Anterior cingulate cortex (tissue), 58 donors: ENCODE measurements at regions not wholly inside any gene's neighbourhood (a gene's known extent, or its start where the extent isn't known, plus 50 kb on each side); places are given as distances from the start of the nearest gene placed in this dataset.
A peak's percentile ranks its signal among the peaks of the same experiment; 100 is the strongest.
"Not testable (repeated sequence)": the region's sequence is repeated elsewhere in the genome, so short reads cannot be mapped to it uniquely, and the experiment has no call there.

Source experiments
- DNase-seq, 58 donors: peaks; one replicate each; lab custom pipeline; 2025; lab: John Stamatoyannopoulos, UW

DNA sequence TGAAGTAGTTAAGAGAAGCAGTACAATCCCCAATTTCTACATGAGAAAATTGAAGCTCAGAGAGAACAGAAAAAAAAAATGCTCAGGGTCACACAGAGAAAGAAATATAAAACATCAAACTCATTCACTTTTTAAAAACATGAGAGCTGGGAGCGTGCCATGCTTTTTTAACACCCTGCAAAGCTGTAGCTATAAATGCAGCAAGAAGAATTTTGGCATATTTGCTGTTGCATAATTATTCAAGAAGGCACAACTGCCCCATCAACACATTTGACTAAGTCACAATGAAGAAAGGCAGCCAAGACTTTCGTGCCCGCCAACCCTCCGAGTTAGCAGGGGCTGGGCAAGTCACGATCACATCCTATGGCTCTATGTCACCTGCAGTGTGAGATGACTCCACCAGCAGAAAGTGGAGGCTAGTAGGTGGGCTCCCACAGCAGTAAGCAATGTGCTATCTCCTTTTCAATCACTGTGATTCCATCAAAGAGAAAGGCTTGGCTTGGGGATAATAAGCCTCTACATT is 214.8 kb downstream of the DHX15 start:
- peak in 19 of 58 donors; percentile 2 to 60 (median 18) for DNase-seq

GRCh38 chr4:24368801-24369200 is 215.6 kb downstream of the DHX15 start:
- no peak for DNase-seq

GRCh38 chr4:24364852-24365251 is 219.5 kb downstream of the DHX15 start:
- no peak for DNase-seq

DNA sequence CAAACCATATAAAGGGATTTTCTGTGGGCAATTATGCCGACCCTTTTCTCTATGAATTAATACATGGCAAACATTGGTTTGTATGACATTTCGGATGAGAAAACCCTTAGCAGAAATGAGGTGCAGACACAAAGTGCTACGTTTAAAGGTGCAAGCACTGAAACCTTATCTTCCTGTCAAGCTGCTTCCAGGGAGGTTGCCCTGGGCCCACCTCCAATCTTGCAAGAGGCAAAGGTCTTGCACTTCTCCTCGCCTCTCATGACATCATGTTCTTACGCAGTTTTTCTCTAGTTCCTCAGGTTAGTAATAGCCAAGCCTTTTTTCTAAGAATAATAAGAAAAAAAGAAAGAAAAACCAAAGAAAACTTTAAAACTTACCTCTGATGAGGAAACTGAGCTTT is 220.1 kb downstream of the DHX15 start:
- DNase-seq: no peak

DNA sequence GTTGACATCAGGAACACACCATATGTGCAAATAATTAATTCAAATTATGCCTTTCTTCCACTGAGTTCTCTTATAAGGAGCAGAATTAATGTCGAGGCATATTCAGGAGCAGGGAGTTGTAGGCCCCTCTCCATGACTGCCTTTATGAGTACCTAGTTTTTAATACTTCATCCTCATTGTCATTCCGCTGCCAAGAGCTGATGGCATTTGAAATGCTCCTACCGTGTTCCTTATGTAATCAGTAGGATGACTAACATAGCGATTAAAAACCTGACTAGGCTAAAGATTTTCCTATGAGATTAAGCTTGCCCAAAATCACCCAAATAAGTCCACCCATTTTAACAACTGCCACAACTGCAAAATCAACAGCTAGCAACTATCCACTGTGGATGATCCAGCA is 220.6 kb downstream of the DHX15 start:
- DNase-seq: no peak

- no peak for DNase-seq
Observed at GRCh38 chr4:24352112-24352511, 232.2 kb downstream of the DHX15 start.

GRCh38 chr4:24349168-24349996 is 235.0 kb downstream of the DHX15 start:
- DNase-seq: not testable (repeated sequence)

DNA sequence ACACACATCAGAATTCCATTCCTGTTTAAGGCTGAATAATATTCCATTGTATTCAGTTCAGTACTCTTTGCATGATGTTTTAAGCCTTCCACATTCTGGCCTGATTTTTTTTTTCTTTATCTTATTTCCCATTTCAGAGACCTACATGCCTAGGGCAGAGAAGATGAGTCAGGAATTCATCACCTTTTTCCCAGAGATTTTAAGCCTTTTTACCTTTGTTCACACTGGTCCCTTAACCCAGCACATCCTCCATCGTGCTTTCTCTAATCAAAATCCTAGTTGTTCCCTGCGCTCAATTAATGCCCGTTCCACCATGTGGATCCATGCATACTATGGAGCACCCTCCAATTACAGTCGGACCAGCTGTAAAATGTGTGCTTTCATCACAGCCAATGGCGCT is 245.1 kb downstream of the DHX15 start:
- DNase-seq: no peak

GRCh38 chr4:24337451-24338190 is 246.7 kb downstream of the DHX15 start:
- no peak for DNase-seq

- DNase-seq: no peak
Observed at GRCh38 chr4:24335616-24336015, 248.7 kb downstream of the DHX15 start.

- no peak for DNase-seq
Observed at GRCh38 chr4:24334906-24335305, 249.4 kb downstream of the DHX15 start.

DNA sequence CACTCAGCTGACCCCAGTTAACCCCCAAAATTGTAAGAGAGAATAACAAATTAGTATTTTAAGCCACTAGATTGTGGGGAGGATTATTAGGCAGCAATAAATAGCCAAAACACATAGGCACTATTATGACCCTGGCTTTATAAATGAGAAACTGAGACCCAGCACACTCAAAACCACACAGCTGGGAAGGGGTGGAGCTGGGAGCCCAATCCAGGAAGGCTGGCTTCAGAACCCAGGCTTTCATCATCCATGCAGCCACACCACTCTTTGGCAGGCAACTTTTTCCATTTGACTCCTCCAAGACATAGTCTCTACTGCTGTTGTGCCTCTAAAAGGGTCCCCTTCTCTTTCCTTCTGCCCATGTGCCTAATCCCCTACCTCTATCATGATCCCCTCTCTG is 253.8 kb downstream of the DHX15 start:
- no peak for DNase-seq

GRCh38 chr4:24330172-24330571 is 254.2 kb downstream of the DHX15 start:
- no peak for DNase-seq

GRCh38 chr4:24328711-24329110 is 255.6 kb downstream of the DHX15 start:
- peak in 16 of 58 donors; percentile 2 to 36 (median 17) for DNase-seq

GRCh38 chr4:24328310-24328709 is 256.0 kb downstream of the DHX15 start:
- no peak for DNase-seq

DNA sequence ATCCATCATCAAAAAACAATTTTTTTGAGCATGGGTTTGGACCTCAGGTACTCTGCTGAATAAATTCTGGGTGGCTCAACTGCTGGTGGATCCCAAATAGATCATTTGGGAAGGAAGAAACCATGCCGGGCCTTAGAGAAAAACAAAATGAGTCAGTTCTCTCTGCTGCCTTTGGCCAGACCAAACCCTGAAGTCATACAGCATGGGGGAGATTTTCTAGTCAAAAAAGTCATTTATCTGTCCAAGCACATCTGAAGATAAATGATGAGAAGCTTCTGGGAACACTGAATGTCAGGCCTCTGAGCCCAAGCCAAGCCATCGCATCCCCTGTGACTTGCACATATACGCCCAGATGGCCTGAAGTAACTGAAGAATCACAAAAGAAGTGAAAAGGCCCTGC is 261.4 kb downstream of the DHX15 start:
- DNase-seq: no peak

DNA sequence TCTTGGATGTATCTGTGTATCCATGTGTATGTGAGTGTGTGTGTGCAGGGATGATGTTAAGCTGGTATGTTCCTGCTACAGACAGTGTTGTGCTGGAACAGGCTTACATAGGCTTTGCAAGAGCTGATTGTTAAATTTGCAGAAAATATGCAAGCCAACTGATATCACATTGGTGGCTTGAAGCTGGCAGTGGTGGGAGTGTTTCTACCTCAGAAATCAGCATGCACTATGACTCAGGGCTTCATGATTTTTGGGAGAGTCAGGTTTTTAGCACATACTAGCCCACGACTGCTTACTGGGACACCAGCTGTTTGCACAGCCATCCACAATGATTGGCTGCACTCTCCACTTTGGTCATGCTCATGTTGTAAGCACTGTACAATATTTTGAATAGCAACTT is 261.8 kb downstream of the DHX15 start:
- peak in 29 of 58 donors; percentile 2 to 68 (median 20) for DNase-seq

DNA sequence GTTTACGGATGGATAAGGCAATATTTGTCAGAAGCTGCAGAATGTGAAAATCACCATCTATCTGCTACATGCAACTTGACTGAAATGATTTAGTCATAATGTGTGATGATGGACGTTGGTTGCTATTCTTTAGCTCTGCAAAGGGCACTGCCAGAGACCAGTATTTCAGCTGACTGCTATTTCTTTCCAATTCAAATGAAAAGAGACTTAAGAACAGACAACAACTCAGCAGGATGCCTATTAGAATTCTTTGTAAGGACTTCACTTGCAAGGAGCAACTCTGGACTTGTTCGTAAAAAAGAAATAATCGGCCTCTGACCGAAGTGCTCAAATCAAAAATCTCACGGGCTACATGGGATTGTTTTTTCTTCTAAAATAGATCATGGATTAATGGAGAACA is 262.7 kb downstream of the DHX15 start:
- peak in 1 of 58 donors; percentile 9 for DNase-seq

DNA sequence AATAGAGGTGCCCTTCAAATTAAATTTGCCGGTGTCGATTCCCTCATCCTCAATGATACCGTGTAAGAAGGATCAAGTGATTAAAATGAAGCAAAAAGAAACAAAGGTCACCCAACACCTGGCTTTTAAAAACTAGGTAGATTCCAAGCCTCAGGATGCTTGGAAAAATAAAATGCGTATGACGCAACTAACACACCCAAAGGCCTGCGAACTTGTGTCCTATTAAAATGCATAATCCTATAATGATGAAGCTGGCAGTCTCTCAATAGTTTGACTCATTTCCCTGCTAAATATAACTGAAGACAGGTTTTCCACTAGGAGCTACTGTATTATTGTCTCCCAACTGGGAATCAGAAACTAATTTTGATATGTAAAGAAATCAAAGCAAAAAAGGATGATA is 263.2 kb downstream of the DHX15 start:
- DNase-seq: no peak

DNA sequence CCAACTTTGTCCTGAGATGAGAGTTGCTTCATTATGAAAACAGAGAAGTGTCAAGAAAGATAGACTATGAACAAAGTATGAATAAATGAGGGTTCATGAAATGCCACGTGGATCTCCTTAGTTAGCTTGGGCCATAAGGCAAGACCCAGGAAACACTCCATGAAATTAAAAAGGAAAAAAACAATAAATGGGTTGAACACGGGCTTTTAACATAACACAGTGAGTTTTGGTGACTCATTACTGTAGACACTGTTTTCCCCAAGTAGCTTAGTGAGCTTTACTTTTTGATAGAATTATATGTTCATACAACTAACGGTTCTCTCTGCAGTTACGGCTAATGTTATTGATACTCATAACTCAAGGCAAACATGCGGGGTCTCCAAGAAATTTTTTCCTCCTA is 265.0 kb downstream of the DHX15 start:
- no peak for DNase-seq

GRCh38 chr4:24315056-24315455 is 269.3 kb downstream of the DHX15 start:
- no peak for DNase-seq
